ENCODE measurements at regions not wholly inside any gene's neighbourhood (a gene's known extent, or its start where the extent isn't known, plus 50 kb on each side); places are given as distances from the start of the nearest gene placed in this dataset.

DNA sequence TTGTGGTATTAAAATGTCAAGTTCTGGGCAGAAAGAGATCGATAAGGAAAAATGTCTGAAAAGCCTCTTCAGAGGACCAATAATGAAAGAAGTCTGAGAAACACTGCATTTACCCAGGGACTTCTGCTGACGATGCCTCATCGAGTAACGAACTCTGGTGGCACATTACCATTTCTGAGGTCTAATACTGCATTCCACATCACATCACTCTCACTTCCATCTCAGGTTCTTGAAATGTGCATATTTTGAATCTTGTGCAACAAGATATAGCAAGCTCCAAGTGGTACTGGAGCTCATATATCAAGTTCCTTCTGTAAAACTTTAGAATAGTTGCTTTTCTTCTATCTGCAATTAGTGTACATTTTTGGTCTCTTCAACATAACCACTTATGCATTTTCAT, 619.1 kb upstream of the DDX18 start:
- no peak for DNase-seq
- no peaks in the 10 kb centered on the region for H3K4me1 Mint-ChIP-seq
- H3K9me3 Mint-ChIP-seq: peaks cover 13% of the 10 kb centered on the region
- H3K4me3 Mint-ChIP-seq: no peak overlapping the region
- H3K27ac Mint-ChIP-seq: no peak overlapping the region
- no peaks in the 10 kb centered on the region for H3K27me3 Mint-ChIP-seq
- CTCF ChIA-PET: no interaction called here
- H3K36me3 Mint-ChIP-seq: no peaks in the 10 kb centered on the region

DNA sequence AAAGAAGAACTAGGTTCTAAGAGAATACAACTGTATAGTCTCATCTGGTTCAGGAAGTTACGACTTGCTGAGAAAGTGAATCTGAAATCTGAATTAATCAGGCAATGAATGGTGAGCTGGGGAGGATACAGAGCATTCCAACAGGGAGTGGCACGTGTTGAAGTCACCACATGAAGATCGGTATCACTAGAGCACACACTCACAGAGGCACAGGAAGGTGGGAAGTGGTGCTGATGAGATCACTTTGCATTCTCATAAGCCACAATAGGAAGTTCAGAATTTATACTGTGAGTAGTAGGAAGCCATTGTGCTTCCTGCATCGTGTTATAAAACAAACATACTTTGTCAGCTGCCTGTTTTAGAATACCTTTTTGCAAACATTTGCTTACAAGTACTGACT, 615.0 kb upstream of the DDX18 start:
- Mint-ChIP-seq H3K4me3 (no peak overlapping the region), H3K36me3 (no peaks in the 10 kb centered on the region), H3K9me3 (peaks cover 17% of the 10 kb centered on the region), H3K4me1 (no peaks in the 10 kb centered on the region), H3K27me3 (no peaks in the 10 kb centered on the region), H3K27ac (no peak overlapping the region)
- CTCF ChIA-PET: no interaction called here
- no peak for DNase-seq

DNA sequence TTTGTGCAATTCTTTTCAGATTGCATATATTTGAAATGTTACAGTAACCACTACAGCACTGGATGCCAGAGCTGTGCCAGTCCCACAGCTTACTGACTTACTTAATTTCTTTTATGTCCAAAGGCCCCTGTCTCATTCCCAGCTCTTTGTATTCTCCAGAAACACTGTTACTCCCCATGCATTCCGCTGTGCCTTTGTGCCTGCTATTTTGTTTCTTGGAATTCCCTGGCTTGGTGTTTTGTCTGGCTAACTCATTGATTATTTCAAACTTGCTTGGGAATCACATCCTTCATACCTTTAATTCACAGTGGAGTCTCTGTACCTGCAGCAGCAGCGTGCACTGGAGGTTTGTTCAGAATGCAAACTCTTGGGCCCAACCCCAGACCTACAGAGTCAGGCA, 601.9 kb upstream of the DDX18 start:
- H3K4me1 Mint-ChIP-seq: no peaks in the 10 kb centered on the region
- H3K36me3 Mint-ChIP-seq: no peaks in the 10 kb centered on the region
- H3K27me3 Mint-ChIP-seq: no peaks in the 10 kb centered on the region
- DNase-seq: no peak
- H3K4me3 Mint-ChIP-seq: no peak overlapping the region
- CTCF ChIA-PET: no interaction called here
- peaks cover 5% of the 10 kb centered on the region for H3K9me3 Mint-ChIP-seq
- no peak overlapping the region for H3K27ac Mint-ChIP-seq

DNA sequence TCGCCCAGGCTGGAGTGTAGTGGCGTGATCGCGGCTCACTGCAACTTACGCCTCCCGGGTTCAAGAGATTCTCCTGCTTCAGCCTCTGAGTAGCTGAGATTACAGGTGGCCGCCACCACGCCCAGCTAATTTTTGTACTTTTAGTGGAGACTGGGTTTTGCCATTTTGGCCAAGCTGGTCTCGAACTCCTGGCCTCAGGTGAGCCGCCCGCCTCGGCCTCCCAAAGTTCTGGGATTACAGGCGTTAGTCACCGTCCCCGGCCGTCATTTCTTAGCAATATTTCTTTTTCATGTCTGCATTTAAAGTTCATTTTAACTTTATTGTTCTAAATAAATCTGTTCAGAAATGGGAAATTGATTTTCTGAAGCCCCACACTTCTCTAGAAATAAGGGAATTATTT, 597.3 kb upstream of the DDX18 start:
- Mint-ChIP-seq H3K27me3 (no peaks in the 10 kb centered on the region), H3K27ac (no peak overlapping the region), H3K4me1 (no peaks in the 10 kb centered on the region), H3K9me3 (peaks cover 10% of the 10 kb centered on the region), H3K36me3 (no peaks in the 10 kb centered on the region), H3K4me3 (no peak overlapping the region)
- no peak for DNase-seq
- CTCF ChIA-PET: no interaction called here

DNA sequence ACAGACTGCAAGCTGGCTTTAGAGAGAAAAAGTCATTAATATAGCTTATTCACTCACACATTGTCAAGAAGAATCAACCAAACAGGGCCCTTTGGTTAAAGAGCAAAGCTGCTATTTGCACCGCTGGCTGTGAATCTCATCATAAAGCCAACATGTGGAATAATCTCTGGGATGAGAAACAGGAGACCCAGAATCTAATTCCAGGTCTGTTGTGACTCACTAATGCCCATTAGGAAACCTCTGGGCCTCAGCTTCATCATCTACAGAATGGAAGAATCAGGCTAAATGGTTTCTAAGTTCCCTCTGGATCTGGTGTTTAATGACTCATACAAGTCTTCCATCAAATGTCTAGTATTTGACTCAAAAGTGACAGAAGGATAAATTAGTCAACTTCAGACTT, 591.7 kb upstream of the DDX18 start:
- Mint-ChIP-seq H3K27ac (no peak overlapping the region), H3K36me3 (no peaks in the 10 kb centered on the region), H3K9me3 (peaks cover 17% of the 10 kb centered on the region), H3K4me1 (no peaks in the 10 kb centered on the region), H3K4me3 (no peak overlapping the region), H3K27me3 (no peaks in the 10 kb centered on the region)
- CTCF ChIA-PET: no interaction called here
- DNase-seq: no peak

DNA sequence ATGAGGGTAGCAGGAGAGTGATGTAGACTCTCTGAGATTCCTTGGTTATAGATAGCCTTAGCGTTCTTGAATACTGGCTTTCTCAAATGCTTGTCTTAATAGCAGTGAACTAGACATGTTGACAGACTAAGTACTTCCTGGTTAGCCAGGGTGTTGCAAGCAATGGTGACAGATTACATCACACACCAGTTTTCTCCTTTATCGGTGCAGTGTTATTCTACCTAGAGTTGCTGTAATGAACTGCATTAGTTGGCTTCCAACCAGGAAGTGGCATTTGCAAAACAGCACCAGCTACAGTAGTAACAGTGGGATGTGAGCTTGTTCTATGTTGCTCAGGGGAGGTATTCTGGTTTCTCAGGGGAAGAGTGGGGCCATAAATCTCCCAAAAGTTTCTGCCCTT, 582.2 kb upstream of the DDX18 start:
- CTCF ChIA-PET: no interaction called here
- no peaks in the 10 kb centered on the region for H3K4me1 Mint-ChIP-seq
- no peak overlapping the region for H3K27ac Mint-ChIP-seq
- DNase-seq: no peak
- peaks cover 26% of the 10 kb centered on the region for H3K9me3 Mint-ChIP-seq
- H3K36me3 Mint-ChIP-seq: no peaks in the 10 kb centered on the region
- H3K27me3 Mint-ChIP-seq: no peaks in the 10 kb centered on the region
- no peak overlapping the region for H3K4me3 Mint-ChIP-seq

DNA sequence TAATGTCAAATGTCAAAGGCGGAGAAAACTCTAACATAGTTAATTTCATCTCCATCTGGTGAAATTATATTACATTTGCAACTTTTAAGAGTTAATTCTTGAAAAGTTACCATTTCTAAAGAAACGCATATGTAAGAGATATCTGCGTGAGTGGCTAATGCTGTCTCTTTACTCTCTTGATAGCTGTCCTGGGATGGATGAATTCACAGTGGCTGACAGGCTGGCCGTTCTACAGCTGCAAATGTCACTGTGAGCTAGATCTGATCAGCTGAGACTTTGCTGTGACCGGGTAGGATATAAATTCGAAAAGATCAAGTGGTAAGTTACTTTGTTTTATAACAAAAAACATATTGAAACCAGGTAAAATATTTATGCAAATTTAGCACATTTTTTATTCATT, 557.1 kb upstream of the DDX18 start:
- Mint-ChIP-seq H3K27ac (no peak overlapping the region), H3K9me3 (peaks cover 12% of the 10 kb centered on the region), H3K4me3 (no peak overlapping the region), H3K27me3 (no peaks in the 10 kb centered on the region), H3K4me1 (no peaks in the 10 kb centered on the region), H3K36me3 (no peaks in the 10 kb centered on the region)
- no peak for DNase-seq
- CTCF ChIA-PET: no interaction called here

DNA sequence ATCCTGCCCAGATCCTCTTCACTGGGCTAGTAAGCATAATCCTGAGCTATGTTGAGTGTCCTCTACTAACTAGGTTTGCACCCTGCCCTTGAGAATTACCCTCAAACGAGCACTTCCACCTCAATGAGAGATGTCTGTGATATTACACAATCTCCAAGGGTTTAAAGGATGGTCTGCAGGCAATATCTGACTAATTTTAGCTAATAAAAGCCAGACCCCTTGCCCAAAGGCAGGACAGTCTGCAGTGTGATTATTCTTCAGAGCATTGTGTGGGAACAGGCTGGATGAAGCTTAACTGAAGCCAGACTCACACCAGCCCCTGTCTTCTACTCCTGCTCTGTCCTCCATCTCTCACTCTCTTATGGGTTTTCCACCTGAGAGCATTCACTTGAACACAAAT, 544.9 kb upstream of the DDX18 start:
- Mint-ChIP-seq H3K4me3 (no peak overlapping the region), H3K9me3 (peaks cover 4% of the 10 kb centered on the region), H3K27me3 (no peaks in the 10 kb centered on the region), H3K4me1 (no peaks in the 10 kb centered on the region), H3K36me3 (no peaks in the 10 kb centered on the region), H3K27ac (no peak overlapping the region)
- CTCF ChIA-PET: no interaction called here
- no peak for DNase-seq

DNA sequence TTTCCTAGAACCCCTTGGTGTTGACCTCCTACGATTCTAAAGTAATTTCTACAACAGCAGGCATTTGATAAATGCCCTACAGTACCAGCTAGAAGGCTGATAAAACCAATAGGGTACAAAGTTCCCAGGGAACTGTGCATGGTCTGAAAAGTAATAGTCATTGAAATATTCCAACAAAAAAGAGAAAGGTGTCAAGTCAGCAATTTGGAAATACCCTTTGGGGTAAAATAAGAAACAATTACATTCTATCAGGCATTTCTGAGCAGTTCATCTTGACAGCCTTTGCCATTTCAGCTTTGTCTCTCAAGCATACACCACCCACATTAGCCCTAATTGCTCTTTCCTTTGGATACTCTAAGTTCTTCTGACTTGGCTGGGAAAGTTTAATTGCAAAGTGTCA, 542.9 kb upstream of the DDX18 start:
- H3K9me3 Mint-ChIP-seq: peaks cover 2% of the 10 kb centered on the region
- H3K27ac Mint-ChIP-seq: no peak overlapping the region
- H3K4me1 Mint-ChIP-seq: no peaks in the 10 kb centered on the region
- H3K27me3 Mint-ChIP-seq: no peaks in the 10 kb centered on the region
- no peak overlapping the region for H3K4me3 Mint-ChIP-seq
- H3K36me3 Mint-ChIP-seq: no peaks in the 10 kb centered on the region
- no peak for DNase-seq
- CTCF ChIA-PET: no interaction called here

DNA sequence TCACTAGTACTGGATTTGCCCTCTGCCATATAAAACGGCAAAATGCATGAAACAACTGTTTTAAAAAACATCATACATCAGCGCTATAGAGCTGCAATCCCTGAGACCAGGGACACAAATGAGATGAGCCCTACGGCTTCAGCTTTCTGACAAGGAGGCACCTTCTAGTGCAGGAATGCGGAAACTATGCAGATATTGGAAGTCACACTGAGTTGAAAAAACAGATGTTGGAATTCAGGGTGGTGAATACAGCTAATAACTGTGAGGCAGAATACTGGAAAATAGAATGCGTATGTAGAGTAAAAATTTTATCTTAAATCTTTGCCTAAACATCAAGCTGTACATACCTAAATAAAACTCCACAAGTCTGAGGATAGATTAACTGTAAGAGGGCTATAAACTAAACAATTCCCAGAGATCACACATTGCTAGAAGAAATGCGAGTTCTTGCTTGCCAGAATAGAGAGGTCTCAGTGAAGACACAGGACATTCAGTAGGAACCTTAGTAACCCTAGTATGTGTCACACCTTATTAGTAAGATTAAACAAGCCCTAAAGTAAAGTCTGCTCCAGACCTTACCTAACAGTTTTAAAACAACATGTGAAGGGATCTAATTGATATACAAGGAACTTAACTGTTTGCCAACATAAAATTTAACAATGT, 541.4 kb upstream of the DDX18 start:
- no peak overlapping the region for H3K27ac Mint-ChIP-seq

DNA sequence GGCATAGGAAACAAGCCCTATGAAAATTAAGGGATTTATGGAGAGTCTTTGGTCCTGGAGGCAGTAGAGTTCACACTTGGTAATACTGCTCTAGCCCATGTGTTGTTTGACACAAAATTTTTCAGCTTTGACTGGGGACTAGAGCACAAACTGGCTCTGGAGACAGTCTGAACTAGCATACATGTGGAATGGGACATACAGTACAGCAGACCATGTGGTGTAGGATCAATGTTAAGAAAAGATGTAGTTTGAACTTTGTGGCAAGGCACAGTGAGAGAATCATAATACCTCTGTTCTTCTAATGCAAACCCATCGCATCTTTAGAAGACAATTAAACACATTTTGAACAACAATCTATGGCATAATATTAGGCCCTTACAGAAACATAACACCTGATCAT, 521.5 kb upstream of the DDX18 start:
- no peak for DNase-seq
- Mint-ChIP-seq H3K4me3 (no peak overlapping the region), H3K27ac (no peak overlapping the region), H3K27me3 (no peaks in the 10 kb centered on the region), H3K36me3 (no peaks in the 10 kb centered on the region), H3K9me3 (peaks cover 11% of the 10 kb centered on the region), H3K4me1 (no peaks in the 10 kb centered on the region)
- CTCF ChIA-PET: no interaction called here

More for the DNA sequence above, 541.4 kb upstream of the DDX18 start:
- H3K9me3 Mint-ChIP-seq: peaks cover 6% of the 10 kb centered on the region
- CTCF ChIA-PET: no interaction called here
- no peaks in the 10 kb centered on the region for H3K4me1 Mint-ChIP-seq
- H3K4me3 Mint-ChIP-seq: no peak overlapping the region
- DNase-seq: no peak
- no peaks in the 10 kb centered on the region for H3K27me3 Mint-ChIP-seq
- H3K36me3 Mint-ChIP-seq: no peaks in the 10 kb centered on the region

DNA sequence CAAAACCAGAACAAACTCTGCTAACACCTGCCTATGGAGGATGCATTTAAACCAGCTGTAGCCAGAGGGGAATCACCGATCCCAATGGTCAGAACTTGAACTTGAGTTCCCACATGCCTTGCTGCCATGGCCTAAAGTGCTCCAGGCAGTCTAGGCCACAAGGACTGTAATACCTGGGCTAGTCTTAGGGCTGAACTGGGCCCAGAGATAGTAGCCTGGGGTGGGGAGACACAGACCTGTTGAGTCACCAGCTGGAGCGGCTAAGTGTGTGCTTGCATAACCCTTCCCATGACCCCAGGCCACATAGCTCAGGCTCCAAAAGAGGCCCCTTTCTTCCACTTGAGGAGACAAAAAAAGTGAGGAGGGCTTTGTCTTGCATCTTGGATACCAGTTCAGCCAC, 515.0 kb upstream of the DDX18 start:
- no peak overlapping the region for H3K4me3 Mint-ChIP-seq
- CTCF ChIA-PET: no interaction called here
- no peaks in the 10 kb centered on the region for H3K27me3 Mint-ChIP-seq
- peaks cover 4% of the 10 kb centered on the region for H3K9me3 Mint-ChIP-seq
- H3K27ac Mint-ChIP-seq: no peak overlapping the region
- no peaks in the 10 kb centered on the region for H3K4me1 Mint-ChIP-seq
- no peaks in the 10 kb centered on the region for H3K36me3 Mint-ChIP-seq
- DNase-seq: no peak

DNA sequence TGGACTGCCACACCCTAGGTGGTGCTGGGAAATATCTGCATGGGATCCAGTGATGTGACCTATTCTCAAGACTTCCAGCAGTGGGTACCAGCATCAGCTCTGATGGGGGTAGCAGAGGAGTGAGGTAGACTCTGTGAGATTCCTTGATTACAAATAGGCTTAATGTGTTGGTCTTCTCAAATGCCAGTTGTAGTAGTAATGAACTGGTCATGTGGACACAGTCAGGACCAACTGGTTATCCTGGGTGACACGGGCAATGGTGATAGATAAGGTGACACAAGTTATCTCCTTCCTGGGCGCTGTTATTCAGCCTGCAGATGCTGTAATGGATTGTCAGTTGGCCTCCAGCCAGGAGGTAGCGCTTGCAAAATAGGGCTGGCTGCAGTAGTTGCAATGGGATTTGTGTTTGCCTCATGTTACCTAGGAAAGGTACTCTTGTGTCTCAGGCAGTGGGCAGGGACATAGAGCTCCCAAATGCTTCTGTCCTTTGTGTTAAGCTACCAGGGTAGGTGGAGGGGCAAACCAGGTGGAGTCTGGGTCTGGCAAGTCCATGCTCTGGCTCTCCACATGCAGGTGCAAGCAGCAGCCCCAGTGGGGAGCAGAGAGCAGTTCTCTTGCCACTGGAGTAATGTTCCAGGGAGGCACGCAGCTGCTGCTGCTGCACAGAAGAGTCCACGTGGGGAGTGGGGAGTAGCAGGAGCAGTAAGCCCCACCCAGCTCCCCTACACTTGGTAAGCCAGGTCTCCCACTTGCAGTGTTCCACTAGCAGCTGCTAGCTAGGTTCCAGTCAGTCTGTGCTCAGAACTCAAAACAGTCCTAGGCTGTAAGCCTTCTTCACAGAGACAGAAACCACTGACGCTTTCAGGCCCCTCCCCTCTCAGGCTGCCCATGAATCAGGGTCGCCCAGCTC, 505.4 kb upstream of the DDX18 start:
- Mint-ChIP-seq H3K36me3 (no peaks in the 10 kb centered on the region), H3K9me3 (peaks cover 8% of the 10 kb centered on the region), H3K4me1 (no peaks in the 10 kb centered on the region), H3K27me3 (no peaks in the 10 kb centered on the region), H3K27ac (no peak overlapping the region), H3K4me3 (no peak overlapping the region)
- CTCF ChIA-PET: no interaction called here
- DNase-seq: no peak

DNA sequence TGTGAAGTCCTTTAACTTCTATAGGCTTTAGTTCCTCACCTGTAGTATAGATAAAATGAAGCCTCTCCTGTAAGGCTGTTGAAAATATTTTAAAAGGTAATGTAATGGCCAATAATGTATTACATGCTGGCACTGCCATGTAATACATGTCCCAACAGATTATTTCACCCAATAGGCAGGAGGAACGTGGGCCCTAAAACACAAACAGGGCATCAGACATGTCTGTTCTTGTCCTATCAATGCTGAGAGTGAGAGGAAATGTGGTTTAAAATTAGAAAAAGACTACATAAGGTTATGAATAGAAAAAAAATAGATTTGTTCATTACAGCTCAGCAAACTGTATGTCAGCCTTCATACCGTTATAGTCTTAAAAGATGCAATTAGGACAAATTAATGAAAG, 492.7 kb upstream of the DDX18 start:
- Mint-ChIP-seq H3K9me3 (peaks cover 4% of the 10 kb centered on the region), H3K36me3 (no peaks in the 10 kb centered on the region), H3K4me3 (no peak overlapping the region), H3K4me1 (no peaks in the 10 kb centered on the region), H3K27me3 (no peaks in the 10 kb centered on the region), H3K27ac (no peak overlapping the region)
- CTCF ChIA-PET: no interaction called here
- no peak for DNase-seq

DNA sequence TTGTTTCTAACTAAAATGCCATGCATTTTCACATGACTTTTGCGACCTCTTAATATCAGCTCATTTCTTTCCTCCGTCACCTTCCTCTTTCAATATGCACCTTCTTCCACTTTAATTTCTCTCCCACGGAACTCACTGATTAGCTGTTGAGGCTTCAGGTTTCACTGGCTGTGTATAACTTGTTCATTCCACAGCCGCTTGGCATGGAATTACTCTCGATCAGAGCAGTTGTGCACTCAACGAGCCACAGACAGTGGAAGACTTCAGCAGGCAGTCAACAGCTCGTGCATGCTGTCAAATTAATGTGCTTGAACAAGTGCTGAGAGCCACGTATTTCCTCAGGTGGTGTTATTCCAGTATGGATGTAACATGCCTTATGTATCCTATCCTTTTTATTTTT, 491.2 kb upstream of the DDX18 start:
- no peak overlapping the region for H3K27ac Mint-ChIP-seq
- H3K4me1 Mint-ChIP-seq: no peaks in the 10 kb centered on the region
- DNase-seq: no peak
- no peaks in the 10 kb centered on the region for H3K36me3 Mint-ChIP-seq
- CTCF ChIA-PET: no interaction called here
- no peak overlapping the region for H3K4me3 Mint-ChIP-seq
- H3K27me3 Mint-ChIP-seq: no peaks in the 10 kb centered on the region
- H3K9me3 Mint-ChIP-seq: no peaks in the 10 kb centered on the region
